CMK (cell line): ENCODE measurements at regions not wholly inside any gene's neighbourhood (a gene's known extent, or its start where the extent isn't known, plus 50 kb on each side); places are given as distances from the start of the nearest gene placed in this dataset.
"Not testable (repeated sequence)": the region's sequence is repeated elsewhere in the genome, so short reads cannot be mapped to it uniquely, and the experiment has no call there.

ENCODE experiments used
- DNase-seq: peaks from one replicate; pipeline ENCODE4 v3.0.0-alpha.2; 2010; ENCODE audit warnings: low read depth

DNA sequence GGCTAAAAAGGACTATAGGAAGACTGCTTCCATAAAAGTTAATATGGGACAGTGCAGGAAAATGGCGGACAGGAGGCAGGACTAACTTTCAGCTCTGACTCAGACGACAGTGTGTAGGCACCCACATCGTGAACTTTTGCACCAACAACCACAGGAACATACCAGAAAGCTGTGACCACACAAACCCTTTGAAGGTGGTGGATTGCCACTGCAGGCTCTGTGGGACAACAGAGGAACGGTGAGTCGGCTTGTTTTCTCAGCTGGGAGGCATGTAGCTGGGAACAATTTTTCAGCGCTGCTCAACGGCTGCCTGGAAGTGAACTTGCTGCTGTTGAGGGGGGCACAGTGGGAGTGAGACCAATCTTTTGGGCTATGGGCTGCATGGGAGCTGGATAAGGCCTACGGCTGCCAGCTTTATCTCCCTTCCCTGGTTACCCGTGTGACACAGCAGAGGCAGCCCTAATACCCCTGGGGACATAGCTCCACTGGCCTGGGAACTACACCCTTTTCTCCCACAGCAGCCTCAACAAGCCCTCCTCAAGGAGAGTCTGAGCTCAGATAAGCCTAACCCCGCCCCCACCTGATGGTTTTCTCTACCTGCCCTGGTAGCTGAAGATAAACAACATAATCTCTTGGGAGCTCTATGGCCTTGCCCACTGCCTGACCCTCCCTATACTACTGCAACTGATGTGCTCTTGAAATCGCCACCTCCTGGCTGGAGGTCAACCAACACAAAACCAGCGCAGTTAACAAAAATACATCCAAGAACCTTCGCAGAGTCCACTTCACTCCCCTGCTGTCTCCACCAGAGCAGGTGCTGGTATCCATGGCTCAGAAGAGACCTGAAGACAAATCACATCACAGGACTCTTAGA is 1537.0 kb downstream of the C4orf33 start:
- DNase-seq: no peak

DNA sequence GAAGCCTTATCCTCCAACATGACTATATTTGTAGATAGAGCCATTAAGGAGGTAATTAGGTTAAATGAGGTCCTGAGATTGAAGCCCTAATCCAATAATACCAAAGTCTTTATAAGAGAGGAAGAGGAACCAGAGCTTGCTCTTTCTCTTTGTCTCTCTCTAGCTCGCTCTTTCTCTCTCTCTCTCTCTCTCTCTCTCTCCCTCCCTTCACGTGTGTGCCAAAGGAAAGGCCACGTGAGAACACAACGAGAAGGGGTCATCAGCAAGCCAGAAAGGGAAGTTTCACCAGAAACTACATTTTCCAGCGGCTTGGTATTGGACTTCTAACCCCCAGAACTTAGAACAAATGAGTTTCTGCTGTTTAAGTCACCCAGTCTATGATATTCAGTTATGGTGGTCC is 1540.5 kb downstream of the C4orf33 start:
- DNase-seq: no peak

DNA sequence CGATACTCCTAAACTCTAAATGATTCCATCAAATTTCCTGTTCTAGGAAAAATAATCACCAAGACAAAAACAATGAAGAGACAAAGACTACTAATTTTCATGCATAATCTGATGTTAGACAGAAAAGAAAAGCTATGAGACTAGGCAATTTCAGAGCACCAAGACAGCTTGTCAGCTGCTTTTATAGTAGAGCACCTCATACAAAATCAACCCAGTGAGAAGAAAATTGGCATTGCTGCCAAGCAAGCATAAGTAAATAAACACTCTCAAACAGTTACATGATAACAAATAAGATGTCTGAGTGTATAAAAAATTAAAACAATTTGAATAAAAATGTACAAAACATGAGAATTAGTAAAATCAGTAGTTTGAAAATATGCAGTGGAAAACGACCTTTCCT is 1544.6 kb downstream of the C4orf33 start:
- no peak for DNase-seq

DNA sequence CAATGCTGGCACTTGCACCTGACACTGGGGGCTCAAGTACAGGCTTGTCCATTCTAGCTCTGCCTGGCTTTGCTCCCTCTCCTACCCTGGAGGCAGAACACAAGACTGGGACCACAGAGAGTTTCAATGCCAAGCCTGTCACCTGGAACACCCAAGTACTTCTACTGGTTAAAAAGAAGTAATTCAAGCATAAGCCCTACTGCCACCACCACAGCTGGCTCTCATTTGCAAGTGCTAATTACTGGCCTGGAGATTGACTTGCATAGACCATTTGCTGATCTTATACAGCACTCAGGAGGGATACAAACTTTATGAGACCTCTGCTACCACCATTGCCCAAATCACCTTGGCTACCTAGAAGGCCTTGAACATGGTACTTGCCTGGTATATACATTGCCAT is 1550.9 kb downstream of the C4orf33 start:
- DNase-seq: no peak

DNA sequence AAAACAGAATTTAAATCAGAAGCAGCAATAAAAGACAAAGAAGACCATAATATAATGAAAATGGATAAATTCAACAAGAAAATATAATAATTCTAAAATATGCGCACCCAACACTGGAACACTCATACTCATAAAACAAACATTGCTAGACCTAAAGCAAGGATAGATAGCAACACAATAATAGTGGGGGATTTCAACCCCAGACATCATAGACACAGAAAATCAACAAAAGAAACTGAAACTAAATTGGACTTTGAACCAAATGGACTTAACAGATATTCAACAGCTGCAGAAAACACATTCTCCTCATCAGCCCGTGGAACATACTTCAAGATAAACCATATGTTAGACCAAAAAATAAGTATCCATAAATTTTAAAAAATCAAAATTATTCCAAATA is 1552.6 kb downstream of the C4orf33 start:
- no peak for DNase-seq

DNA sequence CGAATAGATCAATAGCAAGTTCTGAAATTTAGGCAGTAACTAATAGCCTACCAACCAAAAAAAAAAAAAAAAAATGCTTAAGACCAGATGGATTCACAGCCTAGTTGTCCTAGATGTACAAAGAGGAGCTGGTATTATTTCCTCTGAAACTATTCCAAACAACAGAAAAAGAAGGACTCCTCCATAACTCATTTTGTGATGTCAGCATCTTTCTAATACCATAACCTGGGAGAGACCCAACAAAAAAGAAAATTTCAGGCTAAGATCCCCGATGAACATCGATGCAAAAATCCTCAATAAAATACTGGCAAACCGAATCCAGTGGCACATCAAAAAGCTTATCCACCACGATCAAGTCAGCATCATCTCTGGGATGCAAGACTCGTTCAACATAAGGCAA is 1557.9 kb downstream of the C4orf33 start:
- no peak for DNase-seq

DNA sequence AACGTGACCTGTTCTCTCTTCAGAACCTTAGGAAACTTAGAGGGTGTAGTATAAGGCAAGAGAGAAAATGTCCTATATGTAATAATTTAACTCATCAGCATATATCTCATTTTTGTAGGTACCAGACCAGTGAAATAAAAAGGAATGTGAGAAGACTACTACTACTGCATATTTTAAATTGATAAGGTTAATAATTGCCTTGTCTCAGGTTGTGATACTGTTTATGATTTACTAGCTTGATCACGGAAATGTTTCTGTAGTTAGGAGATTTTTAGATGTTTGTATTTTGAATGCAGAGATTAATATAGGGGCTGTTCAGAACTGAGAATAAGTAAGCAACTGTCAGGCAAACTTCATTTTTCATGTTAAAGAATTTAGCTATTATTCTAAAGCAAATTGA is 1563.4 kb downstream of the C4orf33 start:
- DNase-seq: no peak

DNA sequence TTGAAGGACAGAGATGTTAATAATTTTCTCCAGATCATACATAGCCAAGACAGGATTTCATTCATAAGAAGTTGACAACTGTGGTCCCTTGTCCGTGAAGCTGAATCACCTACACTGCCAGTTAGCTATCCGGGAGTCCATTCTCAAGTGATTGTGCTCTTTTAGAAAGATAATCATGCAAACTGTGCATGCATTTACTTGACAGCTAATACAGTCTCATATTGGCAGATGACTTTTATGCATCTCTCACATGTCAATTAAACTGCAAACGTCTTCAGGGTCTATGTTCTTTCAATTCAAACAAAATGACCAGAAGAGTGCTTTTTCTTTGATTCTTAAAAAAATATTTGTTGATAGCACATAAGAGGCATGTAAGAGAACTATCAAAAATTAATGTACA is 1572.9 kb downstream of the C4orf33 start:
- DNase-seq: no peak

DNA sequence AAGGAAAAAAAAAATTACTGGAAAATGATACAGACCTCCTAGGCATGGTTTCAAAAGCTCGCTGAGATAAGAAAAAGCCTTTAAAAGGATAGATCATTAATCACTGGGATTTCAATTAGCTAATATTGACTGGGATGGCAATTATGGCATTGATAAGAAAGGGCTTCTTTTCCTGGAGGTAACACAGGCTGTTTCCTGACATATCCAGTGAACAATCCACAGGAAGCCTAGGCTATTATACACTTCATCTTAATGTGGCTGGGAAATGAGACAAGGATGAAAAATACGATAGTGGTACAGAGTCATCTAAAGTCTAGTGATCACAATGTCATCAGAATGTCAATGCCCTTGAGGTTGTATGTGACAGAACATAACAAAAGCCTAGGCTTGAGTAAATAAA is 1579.3 kb downstream of the C4orf33 start:
- no peak for DNase-seq

DNA sequence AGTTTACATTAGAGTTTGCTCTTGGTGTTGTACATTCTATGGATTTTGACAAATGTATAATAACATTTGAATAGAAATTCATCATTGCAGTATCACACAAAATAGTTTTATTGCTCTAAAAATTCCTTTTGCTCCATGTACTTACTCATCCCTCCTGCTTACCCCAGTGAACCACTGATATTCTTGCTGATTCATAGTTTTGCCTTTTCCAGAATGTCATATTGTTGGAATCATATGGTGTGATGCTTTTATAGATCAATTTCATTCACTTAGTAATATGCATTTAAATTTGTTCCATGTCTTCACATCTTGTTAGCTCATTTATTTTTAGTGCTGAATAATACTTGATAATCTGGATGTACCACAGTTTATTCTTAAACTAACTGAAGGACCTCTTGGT is 1593.2 kb downstream of the C4orf33 start:
- DNase-seq: no peak

DNA sequence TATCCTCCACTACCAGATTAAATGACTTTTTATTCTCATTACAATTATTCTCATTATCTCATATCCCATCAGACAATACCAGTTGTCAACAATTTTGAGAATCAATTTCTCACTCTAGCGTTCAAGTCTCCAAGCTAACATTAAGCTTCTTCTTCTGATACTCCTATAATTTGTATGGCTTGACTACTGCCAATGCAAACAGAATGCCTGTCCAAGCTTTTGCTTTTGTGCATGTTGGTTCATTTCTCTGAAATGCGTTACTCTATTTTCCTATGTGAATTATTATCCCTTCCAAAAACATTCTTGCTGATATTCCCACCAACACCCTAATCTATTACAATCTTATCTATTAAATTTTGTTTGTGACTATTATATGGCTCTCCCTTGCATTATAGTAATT is 1602.3 kb downstream of the C4orf33 start:
- DNase-seq: no peak

DNA sequence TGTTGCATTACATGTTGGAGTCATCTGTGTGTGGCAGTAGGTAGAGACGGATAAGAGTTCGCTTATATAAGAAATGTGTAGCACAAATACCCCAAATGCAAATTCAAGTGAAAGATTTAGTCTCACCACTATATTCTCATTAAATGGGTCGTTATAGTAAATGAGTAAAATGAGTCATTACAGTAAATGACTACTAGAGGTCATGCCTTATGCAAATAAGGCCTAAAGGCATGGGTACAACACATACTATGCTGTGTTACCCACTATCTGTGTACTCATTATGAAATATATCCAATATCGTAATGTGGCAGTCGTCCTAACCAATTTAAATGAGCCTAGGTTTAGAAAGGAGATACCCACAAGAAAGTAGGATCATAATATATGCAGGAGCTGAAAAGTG is 1603.1 kb downstream of the C4orf33 start:
- no peak for DNase-seq

DNA sequence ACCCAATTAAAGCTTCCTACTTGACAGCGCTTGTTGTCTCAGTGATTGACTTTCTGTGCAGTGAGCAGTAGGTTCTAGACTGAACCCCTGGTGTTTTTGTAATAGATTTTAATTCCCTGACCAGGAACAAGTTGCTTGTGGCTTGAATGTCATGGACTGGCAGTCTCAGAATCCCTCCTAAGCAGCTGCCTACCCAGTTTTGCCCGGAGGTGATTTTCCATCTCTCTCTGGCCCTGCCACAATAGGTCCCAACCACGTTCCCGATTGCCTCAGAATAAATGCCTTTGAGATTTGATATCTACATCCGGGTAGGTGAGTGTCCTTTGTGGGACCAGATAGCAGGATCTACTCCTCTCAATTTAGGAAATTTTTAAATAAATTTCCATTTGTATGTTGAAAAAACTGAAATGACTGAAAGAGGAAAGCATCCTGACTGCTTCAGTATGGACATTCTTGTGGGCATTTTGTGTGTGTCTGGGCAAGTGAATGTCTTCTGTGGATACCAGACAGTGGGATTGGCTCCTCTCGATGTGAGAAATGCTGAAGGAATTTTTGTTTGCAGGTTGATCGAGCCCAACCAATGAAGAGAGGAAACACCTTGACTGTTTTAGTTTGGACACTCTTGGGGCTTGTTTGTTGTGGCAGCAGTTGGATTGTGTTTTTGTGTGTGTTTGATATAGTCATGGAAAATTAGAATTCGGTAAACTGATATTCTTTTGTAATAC is 1607.4 kb downstream of the C4orf33 start:
- no peak for DNase-seq

DNA sequence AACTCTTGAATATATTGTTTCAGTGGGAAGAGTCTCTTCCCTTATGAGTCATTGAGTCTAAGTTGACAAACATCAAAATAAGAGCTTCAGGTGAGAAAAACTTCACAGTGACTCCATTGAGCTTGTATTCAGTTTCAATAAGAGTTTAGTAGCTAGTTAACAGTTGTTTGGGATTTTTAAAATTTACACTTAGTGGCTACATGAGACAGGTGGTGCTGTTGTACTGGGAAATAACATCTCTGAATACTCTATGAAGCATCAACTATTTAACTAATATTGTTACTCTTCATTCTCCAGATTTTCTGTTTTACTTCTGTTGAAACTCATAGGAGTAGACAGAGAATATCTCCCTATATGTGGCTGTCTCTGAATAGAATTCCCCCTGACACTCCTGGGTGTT is 1609.1 kb downstream of the C4orf33 start:
- no peak for DNase-seq

DNA sequence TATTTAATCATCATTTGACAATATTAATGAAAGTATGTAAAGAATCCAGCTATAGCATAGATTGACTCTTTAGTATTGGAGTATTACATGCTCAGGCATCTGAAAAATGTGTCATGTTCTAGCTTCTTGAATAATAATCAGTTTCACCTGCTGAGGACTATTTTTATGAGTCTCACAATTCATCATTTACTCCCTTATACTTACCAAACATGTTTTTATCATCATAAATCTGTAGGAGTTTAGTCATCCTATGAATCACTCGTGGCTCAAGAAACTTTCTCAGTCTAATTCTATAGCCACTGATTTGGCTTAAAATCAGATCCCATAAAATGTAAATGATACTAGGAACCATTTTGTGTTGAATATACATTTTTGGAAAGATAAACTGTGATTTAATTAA is 1616.1 kb downstream of the C4orf33 start:
- DNase-seq: no peak

DNA sequence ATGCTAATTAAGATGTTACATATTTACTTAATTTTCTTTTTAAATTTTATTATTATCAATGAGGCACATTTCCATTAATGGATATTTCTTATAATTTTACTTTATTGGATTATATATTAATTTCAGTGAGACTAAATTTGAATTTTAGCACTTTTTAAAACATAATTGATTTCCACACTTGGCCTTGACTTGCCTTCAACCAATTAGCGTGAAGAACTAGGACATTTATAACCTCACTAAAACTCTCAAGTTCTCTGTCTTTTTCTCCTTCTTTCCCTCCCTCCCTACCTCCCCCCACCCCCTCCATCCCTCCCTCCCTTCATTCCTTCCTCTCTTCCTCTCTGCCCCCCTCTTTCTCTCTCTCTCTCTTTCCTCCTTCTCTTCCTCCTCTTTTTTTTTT is 1618.1 kb downstream of the C4orf33 start:
- no peak for DNase-seq

DNA sequence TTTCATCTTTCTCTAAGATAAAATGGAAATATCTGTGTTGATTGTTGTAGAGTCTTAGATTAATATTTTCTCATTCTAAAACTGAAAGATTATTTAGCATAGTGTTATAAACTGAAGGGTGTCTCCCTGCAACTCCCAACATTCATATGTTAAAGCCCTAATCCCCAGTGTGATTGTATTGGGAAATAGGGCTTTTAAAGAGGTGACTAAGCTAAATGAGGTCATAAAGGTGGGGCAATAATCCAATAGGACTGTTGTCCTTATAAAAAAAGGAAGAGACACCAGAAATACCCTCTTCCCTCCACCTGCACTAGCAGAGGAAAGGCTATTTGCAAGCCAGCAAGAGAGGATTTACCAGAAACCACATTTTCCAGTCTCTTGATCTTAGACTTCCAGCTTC is 1626.4 kb downstream of the C4orf33 start:
- DNase-seq: no peak

DNA sequence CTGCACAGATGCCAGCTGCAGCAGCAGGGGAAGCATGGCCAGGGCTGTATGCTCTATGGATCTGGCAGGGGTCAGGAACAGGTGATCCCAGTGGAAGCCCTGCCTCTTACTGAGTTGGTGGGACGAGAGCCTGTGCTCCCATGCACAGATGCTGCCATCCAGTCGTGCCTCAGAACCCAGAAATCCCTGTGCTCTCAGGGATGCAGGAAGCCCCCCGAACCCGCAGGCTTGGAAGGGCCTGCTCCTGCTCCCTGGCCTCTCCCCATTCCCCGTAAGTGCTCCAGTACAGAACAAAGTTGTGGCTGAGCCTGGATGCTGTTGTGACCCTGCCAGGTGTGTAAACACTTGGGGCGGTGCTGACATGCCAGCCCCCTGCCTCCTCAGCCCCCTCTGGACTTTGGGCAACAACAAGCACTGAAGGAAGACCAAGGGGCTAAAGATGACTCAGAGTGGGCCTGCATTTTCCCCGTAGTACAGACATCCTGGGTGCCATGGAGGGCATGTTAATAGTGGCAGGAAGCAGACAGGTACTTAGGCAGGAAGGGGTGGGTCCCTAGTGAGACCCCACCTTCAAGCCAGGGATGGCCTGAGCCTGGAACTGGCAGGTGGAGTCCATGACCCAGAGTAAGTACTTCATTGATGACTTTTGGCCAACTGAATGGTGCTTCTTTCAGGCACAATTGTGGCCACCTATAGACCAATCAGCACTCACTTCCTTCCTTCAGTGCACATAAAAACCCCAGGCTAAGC is 1640.7 kb downstream of the C4orf33 start:
- DNase-seq: no peak

DNA sequence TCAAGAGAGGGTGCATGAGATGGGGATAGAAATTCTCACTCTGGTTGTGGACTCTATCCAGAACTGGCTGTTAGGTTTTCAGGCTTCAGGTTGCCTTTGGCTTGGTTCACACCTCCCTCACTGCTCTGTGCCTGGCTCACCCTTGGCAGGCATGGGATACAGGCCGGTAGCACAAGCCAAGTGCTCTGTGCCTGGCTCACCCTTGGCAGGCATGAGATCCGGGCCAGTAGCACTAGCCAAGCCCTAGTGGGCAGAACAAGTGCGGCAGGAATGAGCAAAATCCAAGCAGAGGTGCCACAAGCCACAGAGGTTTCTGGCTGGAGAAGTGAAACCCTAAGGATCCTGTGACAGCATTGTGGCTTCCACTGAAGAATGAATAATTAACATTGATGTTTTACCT is 1642.3 kb downstream of the C4orf33 start:
- DNase-seq: no peak

DNA sequence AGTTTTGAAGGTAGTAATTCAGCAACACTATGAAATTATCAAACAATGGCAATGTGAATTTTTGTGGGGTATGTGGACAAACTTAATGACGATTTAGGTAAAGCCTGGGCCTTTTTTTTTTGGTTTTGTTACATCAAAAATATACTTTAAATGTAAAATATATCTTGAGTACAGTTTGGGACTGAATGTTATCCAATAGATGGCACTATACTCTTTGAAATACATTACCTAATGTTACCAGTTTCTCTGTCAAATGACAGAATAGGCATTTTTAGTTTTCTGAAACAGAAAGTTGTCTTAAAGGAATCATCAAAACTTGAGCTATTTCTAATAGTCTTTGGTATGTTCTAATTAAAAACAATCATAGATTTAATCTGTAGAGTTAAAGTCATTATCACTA is 1651.9 kb downstream of the C4orf33 start:
- no peak for DNase-seq

DNA sequence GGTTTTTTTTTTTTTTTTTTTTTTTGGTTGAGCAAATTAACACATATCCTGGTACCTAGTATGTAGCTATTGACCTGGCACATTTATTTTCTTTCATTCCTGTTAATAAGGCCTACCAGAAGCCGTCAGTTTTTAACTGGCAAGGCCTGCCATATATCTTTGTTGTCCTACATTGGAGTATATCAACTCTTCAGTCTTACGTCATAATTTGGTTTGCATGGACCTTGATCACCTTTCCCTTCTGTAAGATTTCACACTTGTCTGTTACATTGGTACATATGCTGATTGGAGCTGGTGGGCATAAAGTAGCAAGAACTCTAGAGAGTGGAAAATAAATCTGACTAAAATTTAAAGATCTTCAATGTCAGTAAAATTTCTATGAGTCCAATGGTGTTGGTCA is 1658.0 kb downstream of the C4orf33 start:
- DNase-seq: no peak

DNA sequence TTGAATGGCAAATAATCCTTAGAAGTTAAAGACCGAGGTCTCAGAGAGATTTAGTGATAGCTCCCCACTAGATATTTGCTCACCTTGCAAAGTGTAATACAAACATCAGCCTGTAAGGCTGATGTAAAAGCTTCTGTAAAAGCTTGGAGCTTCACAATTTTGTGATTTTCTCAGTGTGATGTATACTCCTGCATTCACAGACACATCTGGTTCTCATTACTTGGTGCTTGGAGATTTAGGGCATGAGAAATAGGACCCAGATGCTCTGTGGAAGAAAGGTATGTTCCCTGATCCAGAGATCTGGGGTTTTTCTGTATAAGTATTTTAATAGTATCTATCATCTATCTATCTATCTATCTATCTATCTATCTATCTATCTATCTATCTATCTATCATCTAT is 1664.3 kb downstream of the C4orf33 start:
- no peak for DNase-seq

DNA sequence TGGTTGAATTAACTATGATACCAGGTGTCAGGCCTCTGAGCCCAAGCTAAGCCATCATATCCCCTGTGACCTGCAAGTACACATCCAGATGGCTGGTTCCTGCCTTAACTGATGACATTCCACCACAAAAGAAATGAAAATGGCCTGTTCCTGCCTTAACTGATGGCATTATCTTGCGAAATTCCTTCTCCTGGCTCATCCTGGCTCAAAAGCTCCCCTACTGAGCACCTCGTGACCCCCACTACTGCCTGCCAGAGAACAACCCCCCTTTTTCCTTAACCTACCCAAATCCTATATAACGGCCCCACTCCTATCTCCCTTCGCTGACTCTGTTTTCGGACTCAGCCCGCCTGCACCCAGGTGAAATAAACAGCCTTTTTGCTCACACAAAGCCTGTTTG is 1671.4 kb downstream of the C4orf33 start:
- not testable (repeated sequence) for DNase-seq
